ENCODE measurements at regions not wholly inside any gene's neighbourhood (a gene's known extent, or its start where the extent isn't known, plus 50 kb on each side); places are given as distances from the start of the nearest gene placed in this dataset.

DNA sequence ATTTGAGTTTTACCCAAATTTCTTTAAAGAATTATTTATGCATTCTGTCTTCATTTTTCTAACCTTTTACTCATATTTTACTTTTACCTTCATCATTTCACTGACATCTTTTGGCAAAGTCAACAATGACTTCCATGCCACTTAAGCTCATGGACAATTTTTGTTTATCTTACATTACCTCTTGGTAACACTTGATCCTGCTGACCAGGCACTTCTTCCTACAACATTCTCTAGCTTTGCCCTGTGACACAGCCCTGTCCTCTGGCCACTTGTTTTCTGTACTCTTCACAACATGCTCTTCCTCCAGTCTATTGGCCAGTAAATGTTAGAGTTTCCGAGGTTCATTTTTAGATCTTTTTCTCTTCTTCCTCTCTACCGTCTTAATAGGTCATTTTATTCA, 377.2 kb downstream of the SUCLA2 start:
- DNase-seq (ENCODE audit: low read depth, low spot score): no peak

DNA sequence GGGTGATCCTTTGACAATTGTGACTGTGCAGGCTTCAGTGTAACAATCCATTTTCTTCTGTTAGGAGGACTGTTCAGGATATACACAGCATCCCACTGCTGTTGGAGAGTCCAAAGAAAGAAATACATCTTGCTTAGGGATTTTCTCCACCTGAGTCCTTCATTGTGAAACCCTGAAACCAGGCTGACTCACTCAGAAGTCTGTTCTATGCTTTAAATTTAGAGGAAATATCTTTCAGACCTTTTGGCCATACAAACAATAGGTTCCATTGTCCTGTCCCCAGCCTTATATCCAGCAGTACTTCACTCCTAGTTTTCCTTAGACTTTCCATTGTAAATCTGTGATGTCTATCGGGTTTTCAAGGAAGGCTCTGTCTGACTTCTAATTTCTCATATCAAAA, 379.1 kb downstream of the SUCLA2 start:
- no peak for DNase-seq (ENCODE audit: low read depth, low spot score)

DNA sequence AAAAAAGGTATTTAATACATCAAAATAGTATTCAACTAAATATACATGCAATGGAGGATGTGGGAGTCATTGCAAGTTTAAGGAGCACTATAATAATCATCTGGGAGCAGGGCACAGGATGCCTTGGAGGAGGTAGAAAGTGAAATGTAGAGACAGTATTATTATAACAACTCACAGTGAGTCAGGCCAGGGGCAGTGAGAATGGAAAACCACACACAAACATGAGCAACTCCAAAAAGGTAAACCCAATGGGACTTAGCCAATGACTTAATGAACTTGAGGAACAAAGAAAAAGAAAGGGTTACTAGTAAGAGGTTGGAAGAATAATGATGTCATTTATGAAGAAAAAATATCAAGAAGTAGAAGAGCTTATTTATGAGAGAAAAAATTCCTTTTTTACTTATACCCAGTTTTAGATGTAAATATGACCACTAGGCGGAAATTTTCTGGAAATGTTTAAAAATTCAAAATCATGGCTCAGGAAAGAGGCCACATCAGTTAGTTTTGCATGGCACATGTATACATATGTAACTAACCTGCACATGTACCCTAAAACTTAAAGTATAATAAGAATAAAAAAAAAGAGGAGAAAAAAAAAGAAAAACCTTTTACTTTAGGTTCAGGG, 389.3 kb downstream of the SUCLA2 start:
- no peak for DNase-seq (ENCODE audit: low read depth, low spot score)

DNA sequence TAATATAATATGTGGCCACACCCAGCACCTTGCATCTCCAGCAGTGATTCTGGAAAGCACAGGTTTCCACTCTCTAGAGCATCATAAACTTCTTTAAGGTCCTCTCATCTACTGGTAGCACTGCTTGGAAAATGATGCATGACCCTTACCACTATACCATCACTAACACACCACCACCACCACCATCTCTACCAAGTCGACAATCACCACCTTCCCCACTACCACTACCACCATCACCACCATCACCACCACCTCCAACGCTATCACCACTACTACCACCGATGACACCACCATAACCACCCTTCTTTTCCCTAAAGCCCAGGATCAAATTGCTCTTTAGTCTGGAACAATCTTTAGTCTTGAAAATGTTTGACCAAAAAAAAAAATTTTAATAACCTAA, 390.4 kb downstream of the SUCLA2 start:
- no peak for DNase-seq (ENCODE audit: low read depth, low spot score)

DNA sequence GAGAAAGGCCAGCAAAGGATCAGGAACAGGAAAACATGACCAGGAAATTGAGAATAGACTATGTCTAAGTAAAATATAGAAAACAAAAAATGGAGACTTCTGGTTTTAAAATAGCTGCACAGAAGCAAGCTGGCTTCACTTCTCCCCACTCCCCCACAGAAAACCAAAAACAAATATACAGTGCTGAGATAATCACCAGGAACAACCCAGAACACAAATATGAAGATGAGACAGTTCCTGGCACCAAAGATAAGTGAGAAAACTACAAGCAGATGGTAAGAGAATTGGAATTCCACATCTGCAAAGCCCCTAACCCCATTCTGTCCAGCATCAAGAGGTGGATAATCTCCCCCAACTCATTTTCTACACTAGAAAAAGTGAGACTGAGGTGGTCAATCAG, 397.7 kb downstream of the SUCLA2 start:
- no peak for DNase-seq (ENCODE audit: low read depth, low spot score)

DNA sequence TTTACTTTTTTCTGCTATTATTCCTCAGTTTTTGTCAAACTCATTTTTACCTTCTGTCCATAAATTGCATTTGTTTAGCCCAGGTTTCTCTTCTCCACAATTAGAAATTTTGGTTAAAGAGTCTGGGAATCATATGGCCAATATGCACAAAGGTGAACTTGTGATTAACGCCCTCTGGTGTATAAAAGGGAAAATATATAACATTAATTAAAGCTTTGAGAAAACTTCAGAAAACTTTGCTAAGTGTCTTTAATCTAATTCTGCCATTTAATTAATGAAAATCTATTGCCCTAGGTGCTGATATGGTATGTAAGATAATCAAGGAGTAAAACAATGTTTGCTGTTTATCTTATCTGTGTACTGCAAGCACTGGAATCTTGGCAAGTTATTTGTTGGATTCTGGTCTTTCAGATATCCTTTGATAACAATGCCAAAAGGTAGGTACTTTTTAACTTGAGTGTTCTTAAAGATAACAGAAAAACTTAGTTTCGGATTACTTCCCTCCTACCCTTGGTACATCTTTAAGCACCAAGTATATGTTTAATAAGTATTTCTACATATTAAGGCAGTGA, 402.6 kb downstream of the SUCLA2 start:
- no peak for DNase-seq (ENCODE audit: low read depth, low spot score)

DNA sequence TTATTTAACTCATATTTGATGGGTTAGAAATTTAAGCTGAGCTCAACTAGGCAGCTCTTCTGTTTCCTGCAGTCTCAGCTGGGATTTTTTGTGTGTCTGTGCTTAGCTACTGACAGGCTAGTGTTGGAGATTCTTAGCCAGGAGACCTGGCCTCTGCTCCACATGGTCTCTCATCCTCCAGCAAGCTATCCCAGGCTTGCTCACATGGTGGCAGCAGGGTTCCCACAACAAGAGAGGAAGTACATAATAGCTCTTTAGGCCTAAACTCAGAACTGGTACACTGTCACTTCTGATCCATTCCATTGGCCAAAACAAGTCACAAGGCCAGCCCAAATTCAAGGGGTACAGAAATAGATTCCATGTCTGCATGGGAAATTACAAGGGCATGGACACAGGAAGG, 406.2 kb downstream of the SUCLA2 start:
- no peak for DNase-seq (ENCODE audit: low read depth, low spot score)

DNA sequence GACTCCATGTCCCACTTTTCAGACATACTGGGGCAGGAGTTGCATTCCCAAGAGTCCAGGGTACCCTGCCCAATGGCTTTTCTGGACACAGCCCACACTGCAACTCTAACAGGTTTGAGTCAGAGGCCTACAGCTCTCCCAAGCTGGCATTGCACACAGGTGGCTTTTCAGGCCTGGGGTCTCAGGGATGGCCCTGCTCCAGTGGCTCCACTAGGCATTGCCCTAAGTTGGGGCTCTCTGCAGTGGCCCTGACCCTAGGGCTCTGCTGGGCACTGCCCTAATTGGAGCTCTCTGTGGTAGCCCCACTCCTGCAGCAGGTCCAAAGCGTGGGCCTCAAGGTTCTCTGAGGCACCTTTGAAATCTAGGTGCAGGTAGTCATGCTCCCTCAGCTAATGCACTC, 408.8 kb downstream of the SUCLA2 start:
- no peak for DNase-seq (ENCODE audit: low read depth, low spot score)

DNA sequence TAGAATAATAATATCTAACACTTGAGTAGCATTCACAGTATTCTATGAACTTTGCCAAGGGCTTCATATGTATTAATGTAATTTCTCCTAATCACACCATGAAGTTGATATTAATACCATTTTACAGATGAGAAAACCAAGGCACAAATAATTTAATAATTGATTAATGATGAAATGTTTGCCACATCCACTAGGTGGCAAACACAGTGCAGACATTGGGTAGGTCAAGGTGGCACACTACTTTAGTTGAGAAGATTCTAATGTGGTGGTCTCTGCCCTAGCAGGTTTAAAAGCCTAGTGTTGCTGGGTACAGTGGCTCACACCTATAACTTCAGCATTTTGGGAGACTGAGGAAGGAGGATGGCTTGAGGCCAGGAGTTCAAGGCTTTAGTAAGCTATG, 412.4 kb downstream of the SUCLA2 start:
- DNase-seq (ENCODE audit: low read depth, low spot score): no peak

DNA sequence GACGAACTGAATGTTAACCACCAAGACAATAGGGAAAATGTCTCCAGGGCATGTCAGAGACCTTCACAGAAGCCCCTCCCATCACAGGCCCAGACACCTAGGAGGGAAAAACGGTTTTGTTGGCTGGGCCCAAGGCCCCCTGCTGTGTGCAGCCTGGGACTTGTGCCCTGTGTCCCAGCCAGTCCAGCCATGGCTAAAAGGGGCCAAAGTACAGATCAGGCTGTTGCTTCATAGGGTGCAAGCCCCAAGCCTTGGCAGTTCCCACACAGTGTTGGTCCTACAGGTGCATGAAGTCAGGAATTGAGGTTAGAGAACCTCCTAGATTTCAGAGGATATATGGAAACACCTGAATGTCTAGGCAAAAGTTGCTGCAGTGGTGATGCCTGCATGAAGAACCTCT, 428.7 kb downstream of the SUCLA2 start:
- DNase-seq (ENCODE audit: low read depth, low spot score): no peak

DNA sequence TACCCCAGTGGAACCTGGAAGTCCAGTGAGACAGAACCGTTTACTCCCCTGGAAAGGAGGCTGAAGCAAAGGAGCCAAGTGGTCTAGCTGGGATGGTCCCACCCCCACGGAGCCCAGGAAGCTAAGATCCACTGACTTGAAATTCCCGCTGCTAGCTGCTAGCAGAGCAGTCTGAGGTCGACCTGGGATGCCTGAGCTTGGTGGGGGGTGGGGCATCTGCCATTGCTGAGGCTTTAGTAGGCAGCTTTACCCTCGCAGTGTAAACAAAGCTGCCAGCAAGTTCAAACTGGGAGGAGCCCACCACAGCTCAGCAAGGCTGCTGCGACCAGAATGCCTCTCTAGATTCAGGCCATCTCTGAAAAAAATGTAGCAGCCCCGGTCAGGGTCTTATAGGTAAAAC, 437.0 kb downstream of the SUCLA2 start:
- DNase-seq (ENCODE audit: low read depth, low spot score): no peak

DNA sequence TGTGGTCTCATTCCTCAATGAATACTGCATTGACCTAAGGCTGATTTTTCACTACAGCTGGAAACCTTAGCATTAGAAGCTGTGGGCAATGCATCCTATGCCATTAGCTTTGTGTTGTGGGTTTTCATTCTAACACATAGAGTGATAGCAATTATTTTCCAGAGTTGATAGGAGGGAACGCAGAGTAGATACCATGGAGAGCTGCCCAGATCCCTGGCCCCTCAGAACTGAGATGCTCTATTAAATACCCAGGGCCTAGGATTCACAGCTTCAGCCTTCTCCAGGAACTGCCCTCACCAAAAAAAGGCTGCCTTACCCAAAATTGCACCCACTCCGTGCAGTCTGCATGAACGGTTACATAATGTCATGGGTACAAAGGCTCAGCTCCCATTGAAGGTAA, 444.4 kb downstream of the SUCLA2 start:
- no peak for DNase-seq (ENCODE audit: low read depth, low spot score)

DNA sequence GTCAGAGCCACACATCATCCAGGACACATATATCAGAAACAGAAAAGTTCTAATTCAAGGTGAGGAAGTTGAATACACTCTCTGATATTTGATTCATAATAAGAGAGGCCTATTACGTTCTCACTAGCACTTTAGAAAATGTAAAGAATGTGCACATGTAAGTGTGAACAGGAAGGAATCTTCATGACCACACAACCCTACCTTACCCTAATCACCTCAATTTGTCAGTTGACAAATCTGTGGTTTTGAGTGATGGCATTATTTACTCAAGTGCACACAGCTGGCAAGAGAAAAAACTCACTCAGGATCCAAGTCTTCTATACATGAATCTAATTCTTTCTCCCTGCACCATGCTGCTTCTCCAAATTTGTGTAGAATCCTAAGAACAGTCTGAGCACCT, 445.8 kb downstream of the SUCLA2 start:
- DNase-seq (ENCODE audit: low read depth, low spot score): no peak

DNA sequence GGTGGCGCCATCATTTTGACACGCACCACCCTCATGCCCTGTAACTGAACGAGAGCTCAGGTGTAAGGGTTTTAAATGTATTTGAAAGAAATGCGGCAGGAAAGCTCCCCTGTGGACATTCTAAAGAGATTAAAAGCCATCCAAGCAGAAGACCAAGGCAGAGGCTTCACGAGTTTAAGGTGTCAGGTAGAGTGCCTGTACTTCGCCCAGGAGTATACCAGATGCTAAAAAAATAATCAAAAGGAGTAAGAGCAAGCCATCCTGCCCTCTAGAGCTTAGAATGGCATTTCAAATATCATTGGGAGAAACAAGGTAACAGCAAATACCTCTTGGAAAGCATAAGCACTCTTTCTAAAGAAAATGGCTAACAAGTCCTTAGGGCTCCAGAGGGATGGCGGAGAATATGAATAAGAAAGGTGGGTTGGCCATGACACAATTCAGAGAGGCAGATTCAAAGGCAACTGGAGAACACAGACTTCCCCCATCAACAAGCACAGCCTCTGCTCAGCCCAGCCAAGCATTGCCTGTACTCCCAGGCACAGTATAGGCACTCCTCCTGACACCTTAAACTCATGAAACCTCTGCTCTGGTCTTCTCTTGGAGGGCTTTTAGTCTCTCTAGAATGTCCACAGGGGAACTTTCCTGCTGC, 447.6 kb downstream of the SUCLA2 start:
- no peak for DNase-seq (ENCODE audit: low read depth, low spot score)

DNA sequence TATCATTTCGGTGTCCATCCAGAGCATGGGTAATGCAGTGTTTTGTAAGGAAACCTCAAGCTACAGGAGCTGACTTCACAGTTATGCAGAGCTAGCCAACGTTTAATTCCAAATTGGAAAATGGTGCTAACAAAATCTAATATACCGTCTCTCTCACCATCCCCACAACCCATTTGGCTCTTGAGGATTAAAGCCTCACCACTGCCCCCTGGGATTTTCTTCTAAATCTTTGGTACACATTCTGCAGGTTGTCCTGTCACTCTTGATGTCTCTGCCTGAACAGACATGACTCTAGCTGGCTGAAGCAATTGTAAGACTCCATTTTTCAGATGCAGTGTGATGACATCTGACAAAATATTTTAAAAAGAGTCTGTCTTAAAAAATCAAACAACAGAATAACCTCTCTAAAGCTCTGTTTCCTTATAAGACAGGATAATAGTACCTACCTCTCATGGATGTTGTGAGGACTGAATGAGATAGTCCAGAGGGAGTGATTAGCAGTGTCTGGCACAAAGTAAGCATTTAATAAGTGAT, 451.8 kb downstream of the SUCLA2 start:
- DNase-seq (ENCODE audit: low read depth, low spot score): no peak

DNA sequence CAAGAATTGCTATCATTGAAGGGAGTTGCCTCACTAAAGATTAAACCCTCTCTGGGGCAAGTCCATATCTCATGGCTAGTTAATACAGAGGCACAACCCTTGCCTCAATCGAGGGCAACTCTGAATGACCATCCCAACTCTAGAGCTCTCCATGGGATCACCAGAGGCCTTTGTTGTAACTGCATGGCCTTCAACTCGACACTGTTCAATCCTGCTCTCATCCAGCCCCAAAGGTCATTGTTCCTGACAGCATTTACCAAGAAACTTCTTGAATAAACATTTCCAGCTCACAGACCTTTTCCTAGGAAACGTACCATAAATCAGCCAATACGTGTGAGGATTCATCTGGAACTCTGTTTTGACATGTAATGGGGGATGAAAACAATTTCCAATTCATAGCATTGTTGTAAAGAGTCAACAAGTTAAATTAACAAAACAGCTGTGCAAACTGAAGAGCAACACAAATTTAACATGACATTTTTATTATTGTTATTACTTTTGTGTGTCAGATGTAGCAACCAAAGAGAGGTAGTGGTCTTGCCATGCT, 452.7 kb downstream of the SUCLA2 start:
- no peak for DNase-seq (ENCODE audit: low read depth, low spot score)

DNA sequence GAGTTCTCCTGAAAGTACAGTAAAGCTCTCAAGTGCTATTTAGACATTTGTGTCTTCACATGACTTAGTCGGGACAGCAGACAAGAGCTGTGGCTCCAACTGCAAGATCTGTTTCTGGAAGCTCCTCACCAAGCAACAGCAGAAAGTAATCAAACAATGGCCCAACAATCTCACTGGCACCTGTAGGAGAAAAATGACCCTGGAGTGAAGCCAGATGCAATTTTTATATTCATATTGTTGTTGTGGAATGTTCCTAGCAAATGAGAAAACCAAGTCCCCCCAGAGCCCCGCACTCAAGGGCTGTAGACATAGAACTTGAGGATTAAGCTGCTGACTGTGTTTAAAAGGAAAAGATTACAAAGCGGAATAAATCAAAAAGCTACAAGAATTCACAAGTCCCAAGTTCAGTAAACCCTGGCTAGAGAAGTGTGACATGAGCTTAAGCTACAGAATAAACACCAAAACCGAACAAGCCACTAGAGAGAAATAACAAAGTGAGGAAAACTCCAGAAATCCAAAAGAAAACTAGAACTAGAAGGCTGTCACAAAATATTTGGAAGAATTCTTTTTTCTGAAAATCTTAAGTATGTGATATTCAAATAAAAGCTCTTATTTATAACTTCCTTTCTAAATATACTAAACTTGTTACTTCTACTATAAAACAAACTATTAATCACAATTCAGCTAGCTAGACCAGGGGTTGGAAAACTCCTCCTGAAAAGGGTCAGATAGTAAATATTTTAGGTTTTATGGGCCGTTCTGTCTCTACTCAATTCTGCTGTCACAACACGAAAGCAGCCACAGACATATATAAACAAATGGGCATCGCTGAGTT, 454.5 kb downstream of the SUCLA2 start:
- no peak for DNase-seq (ENCODE audit: low read depth, low spot score)

DNA sequence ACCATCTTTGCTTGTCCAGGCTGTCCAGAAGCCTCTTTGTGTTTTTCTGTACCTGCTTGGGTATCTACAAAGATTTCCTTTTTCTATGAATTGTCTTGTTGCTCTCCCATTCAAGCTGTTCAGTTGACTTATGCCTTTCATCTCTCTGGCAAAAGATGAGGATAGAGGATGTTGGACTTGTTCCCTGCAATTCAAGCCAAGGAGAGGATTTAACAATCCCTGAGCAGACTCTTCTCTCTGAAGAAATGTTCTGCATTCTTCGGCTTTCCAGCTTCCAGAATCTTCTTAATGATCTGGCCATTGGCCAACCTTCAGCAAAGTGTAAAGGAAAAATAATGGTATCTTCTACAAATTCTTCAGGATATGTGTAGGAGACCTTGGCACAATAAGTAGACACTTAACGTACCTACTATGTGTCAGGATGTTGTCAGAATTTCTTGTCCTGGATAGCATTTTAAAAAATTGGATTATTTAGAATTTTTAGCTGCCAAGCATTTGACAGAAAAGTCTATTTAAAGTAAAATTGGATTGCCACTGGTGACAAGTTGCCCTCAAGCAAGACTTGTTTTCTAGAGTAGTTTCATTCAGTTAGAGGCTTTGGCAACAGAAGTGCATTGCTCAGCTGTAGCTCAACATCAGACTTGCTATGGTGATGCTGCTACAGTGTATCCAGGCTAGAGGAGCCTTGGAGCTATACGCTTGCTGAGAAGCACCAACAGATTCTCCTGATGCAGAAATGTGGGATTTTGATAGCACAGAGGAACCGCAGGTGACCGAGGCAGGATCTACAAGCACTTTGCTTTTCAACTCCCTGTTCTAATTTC, 455.7 kb downstream of the SUCLA2 start:
- DNase-seq (ENCODE audit: low read depth, low spot score): no peak

DNA sequence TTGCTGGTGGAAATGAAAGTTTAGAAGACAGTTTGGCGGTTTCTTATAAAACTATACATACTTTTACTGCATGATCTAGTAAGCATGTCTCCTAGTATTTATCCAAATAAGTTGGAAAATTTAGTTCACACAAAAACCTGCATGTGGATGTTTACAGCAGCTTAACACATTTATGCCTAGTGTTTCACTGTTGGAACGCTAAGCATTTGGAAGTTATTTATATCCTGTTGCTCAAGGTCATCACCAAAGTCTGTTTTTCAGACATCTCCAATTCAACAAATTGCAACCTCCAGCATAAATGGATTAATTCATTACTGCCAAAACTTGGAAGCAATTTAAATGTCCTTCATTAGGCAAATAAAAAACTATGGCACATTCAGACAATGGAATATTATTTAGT, 461.8 kb downstream of the SUCLA2 start:
- no peak for DNase-seq (ENCODE audit: low read depth, low spot score)

DNA sequence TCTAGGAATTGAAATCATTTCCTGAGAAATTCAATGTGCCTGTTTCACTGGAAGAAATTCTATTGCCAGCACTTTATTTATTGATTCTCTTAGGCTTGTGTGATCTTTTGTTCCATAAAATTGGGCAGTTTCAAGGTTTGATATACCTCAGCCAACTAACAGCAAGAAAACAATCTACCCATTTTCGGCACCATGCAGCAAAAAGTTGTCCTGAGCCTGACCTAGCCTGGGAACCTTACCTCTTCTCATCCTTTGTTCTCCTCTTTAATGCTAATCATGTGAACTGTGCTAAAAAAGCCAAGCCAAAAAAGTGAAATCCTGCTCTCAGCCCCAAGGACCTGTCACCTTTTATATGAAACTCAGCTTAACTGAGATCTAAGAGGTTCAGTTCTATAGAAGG, 477.3 kb downstream of the SUCLA2 start:
- no peak for DNase-seq (ENCODE audit: low read depth, low spot score)

DNA sequence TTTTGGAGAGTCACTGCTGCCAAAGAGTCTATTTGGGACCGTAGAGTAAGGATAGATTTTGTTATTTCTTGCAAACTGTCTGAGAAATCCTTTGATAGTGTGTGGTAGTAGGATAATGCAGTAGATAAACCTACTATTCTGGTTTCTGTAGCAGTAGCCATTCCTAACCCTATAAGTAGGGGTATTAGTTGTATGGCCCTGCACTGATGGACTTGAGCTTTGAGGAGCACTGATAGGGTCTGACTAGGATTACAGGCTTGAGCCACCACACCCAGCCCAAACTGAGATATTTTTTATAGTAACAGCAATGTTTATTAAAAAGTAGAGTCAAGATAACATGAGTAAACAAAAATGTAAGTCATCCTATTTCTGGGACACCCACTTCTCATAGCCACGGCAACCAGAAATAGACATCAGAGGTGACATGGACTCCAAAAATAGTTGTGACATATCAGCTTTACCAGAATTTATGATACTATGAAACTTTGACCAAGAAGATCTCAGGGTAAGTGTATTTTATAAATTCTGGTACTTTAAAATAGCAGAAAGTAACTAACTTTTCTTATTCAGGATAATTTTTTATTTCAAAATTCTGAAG, 479.1 kb downstream of the SUCLA2 start:
- no peak for DNase-seq (ENCODE audit: low read depth, low spot score)

Data from iPS DF 19.7 (cell line).